ENCODE measurements at regions not wholly inside any gene's neighbourhood (a gene's known extent, or its start where the extent isn't known, plus 50 kb on each side); places are given as distances from the start of the nearest gene placed in this dataset.

DNA sequence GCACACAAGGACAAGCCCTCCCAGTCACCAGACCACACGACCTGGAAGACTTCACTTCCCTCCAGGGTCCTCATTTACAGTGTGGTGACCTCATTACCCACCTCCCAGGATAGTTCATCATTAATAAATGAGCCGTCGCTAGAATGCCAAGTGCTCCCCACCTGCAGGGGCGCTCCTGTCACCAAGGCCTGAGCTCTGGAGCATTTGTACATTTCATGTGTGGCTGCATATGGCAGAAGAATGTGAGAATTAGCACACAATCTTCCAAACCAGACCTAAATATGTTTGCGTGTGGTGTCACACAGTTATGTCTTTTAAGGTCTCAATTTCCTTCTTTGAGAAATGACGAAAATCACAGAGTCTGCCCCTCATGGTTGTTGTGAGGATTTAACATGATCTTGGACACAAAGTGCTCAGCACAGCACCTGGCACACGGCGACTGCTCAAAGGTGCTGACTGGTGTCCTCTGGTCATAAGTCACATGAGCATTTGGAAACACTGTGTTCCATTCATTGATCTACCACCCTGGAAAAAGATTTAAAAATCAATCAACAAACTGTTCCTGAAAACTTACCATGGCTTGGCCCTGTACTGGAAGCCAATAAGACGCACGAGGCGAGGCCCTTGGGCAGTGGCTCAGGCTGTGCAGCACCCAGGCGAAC, 150.6 kb upstream of the SPACA7 start:
- 74% methylated on average over 9 of the region's 12 CpGs for WGBS
- Histone ChIP-seq H3K4me3 (no peak overlapping the region), H3K9me3 (no peaks in the 10 kb centered on the region), H3K4me1 (no peaks in the 10 kb centered on the region), H3K36me3 (no peaks in the 10 kb centered on the region), H3K27me3 (peaks cover 0 to 30% (median 0%) of the 10 kb centered on the region in 4 donors), H3K27ac (replicated peaks in 1 of 4) (no peak overlapping the region)
- intact Hi-C loops (cut with DNase I) = no loop called here
- no peak for TF ChIP-seq EP300 (IDR thresholded peaks at IDR 0.05)
- TF ChIP-seq, protein P1, sequence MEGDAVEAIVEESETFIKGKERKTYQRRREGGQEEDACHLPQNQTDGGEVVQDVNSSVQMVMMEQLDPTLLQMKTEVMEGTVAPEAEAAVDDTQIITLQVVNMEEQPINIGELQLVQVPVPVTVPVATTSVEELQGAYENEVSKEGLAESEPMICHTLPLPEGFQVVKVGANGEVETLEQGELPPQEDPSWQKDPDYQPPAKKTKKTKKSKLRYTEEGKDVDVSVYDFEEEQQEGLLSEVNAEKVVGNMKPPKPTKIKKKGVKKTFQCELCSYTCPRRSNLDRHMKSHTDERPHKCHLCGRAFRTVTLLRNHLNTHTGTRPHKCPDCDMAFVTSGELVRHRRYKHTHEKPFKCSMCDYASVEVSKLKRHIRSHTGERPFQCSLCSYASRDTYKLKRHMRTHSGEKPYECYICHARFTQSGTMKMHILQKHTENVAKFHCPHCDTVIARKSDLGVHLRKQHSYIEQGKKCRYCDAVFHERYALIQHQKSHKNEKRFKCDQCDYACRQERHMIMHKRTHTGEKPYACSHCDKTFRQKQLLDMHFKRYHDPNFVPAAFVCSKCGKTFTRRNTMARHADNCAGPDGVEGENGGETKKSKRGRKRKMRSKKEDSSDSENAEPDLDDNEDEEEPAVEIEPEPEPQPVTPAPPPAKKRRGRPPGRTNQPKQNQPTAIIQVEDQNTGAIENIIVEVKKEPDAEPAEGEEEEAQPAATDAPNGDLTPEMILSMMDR (IDR thresholded peaks at IDR 0.05) = no peak
- TF ChIP-seq POLR2A (IDR thresholded peaks at IDR 0.05; ENCODE audit: low read depth) = no peak
- TF ChIP-seq POLR2AphosphoS5 (IDR thresholded peaks at IDR 0.05) = no peak
- DNase-seq (ENCODE audit: extremely low spot score) = no peak

DNA sequence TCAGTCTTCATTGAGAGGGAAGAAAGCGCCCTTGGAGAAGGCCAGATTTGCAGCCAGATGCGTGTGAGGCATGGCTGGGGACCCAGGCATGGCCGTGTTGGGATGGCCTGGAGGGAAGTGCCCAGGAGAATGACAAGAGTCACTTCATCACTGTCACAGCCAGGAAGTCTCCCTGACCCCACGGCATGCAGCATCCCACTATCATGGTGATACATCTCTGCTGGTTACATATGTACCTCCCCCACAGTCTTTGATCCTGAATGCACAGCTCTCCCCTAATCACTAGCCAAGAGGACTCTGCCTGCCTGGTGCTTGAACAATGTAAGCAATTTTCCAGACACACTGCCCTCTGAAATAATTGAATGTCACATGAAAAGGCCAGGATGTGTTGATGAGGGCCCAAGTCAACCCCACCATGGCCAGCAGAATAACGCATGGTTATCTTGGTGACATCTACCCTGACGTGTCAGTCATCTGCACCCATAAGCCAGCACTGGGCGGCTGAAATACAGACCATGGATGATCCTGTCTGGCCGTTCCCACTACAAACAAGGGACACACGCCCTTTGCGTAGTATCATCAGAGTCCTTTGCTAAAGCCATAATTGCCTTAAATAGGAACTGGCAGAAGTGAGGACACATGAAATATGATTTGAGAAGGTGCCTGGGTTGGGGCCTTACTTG, 149.7 kb upstream of the SPACA7 start:
- no peak for TF ChIP-seq POLR2AphosphoS5 (IDR thresholded peaks at IDR 0.05)
- TF ChIP-seq POLR2A (IDR thresholded peaks at IDR 0.05; ENCODE audit: low read depth) = no peak
- no peak for TF ChIP-seq EP300 (IDR thresholded peaks at IDR 0.05)
- TF ChIP-seq, protein P1 (IDR thresholded peaks at IDR 0.05) = no peak
- Histone ChIP-seq H3K9me3 (no peaks in the 10 kb centered on the region), H3K36me3 (no peaks in the 10 kb centered on the region), H3K4me1 (no peaks in the 10 kb centered on the region), H3K27ac (replicated peaks in 1 of 4) (no peak overlapping the region), H3K27me3 (peaks cover 0 to 27% (median 0%) of the 10 kb centered on the region in 4 donors), H3K4me3 (no peak overlapping the region)
- 67% methylated on average over 10 of the region's 10 CpGs for WGBS
- intact Hi-C loops (cut with DNase I) = no loop called here
- no peak for DNase-seq (ENCODE audit: extremely low spot score)

DNA sequence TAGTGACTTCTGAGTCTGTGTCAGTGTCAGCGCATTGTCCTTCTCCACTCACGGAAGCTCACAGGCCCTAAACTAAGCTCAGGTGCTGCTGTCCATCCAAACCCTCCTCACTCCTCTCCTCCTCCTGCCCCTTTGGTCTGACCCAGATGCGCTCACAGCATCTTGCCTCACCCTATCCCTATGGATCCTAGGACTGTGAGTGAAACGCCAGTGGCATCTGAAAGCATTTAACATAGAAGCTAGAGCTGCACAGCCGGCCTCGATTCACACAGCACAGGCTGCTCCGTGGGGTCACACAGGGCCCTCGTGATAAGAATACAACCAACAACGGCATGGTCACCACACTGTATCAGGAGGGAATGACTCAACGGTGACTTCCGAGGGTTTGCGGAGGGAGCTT, 149.1 kb upstream of the SPACA7 start:
- intact Hi-C loops (cut with DNase I) = no loop called here
- TF ChIP-seq POLR2AphosphoS5 (IDR thresholded peaks at IDR 0.05) = no peak
- no peak for TF ChIP-seq EP300 (IDR thresholded peaks at IDR 0.05)
- no peaks in the 10 kb centered on the region for H3K36me3 ChIP-seq
- H3K27ac ChIP-seq (replicated peaks in 1 of 4) = no peak overlapping the region
- H3K9me3 ChIP-seq = no peaks in the 10 kb centered on the region
- no peak overlapping the region for H3K4me3 ChIP-seq
- WGBS = 89% methylated on average over 12 of the region's 12 CpGs
- H3K4me1 ChIP-seq = no peaks in the 10 kb centered on the region
- H3K27me3 ChIP-seq = peaks cover 0 to 24% (median 0%) of the 10 kb centered on the region in 4 donors
- no peak for DNase-seq (ENCODE audit: extremely low spot score)

DNA sequence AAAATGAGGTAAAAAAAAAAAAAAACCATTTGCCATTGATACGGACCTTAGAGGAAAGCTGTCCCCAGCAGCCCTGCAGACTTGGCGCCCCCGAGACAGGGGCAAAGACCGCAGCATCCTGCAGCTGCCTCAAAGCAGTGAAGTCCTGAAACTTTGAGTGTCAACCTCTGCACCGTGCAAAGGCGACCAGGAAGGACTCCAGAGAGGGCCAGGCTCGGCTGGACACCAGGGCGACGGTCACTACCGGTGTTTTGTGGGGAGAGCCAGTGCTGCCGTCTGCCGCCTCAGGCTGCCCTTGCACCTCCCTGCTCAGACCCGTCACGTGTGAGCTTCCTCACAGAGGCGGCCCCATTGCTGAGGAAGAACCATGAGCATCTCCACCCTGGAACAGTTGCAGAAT, 146.7 kb upstream of the SPACA7 start:
- WGBS = 78% methylated on average over 12 of the region's 15 CpGs
- TF ChIP-seq POLR2AphosphoS5 (IDR thresholded peaks at IDR 0.05) (no peak), POLR2A (IDR thresholded peaks at IDR 0.05; ENCODE audit: low read depth) (no peak), EP300 (IDR thresholded peaks at IDR 0.05) (no peak)
- TF ChIP-seq, protein P1 (IDR thresholded peaks at IDR 0.05) = no peak
- Histone ChIP-seq H3K27ac (replicated peaks in 1 of 4) (no peak overlapping the region), H3K4me3 (no peak overlapping the region), H3K36me3 (no peaks in the 10 kb centered on the region), H3K27me3 (peaks cover 0 to 36% (median 0%) of the 10 kb centered on the region in 4 donors), H3K9me3 (no peaks in the 10 kb centered on the region), H3K4me1 (no peaks in the 10 kb centered on the region)
- no peak for DNase-seq (ENCODE audit: extremely low spot score)
- intact Hi-C loops (cut with DNase I) = no loop called here

DNA sequence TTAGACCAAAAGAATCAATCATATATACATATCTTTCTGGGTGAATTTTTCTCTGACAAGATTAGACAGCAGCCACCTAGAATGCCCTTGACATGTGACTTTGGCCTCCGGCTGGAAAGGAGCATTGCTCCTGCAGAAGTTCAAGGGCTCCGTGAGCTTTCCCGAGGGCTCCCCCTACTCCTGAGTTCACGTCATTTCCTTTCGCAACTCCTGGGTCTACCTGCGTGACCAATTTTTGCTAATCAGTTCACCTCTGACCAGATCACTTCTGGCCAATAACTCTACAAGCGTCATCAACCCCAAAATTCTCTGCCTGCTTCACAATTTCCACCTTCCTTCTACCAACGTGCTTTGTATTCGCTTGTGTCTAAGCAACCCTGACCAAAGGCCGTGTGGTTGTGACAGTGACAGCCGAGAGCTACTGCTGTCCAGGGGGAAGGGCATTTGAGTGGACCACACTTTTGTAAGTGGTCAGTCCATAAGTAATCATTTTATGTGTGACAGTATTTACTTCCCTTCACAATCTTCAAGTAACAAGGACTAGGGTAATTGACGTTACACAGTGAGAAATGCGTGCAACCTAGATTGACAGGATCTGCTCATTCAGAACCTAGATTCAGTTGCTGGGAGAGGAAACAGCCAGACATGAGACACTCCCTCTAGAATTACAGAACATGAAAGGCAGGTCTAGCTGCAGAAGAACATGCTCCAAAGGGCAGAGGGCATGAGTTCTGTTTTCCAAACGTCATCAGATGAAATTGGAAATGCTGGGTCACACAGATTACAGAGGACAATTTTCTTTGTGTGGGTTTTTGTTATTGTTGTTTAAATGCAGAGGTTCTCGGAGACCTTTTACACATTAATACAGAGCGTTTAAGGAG, 145.9 kb upstream of the SPACA7 start:
- H3K9me3 ChIP-seq = no peaks in the 10 kb centered on the region
- 73% methylated on average over 16 of the region's 16 CpGs for WGBS
- H3K4me1 ChIP-seq = no peaks in the 10 kb centered on the region
- intact Hi-C loops (cut with DNase I) = no loop called here
- DNase-seq (ENCODE audit: extremely low spot score) = no peak
- TF ChIP-seq POLR2A (IDR thresholded peaks at IDR 0.05; ENCODE audit: low read depth) = no peak
- TF ChIP-seq, protein P1 (IDR thresholded peaks at IDR 0.05) = no peak
- TF ChIP-seq POLR2AphosphoS5 (IDR thresholded peaks at IDR 0.05) = no peak
- no peak for TF ChIP-seq EP300 (IDR thresholded peaks at IDR 0.05)
- no peaks in the 10 kb centered on the region for H3K36me3 ChIP-seq
- H3K27ac ChIP-seq (replicated peaks in 1 of 4) = no peak overlapping the region
- H3K4me3 ChIP-seq = no peak overlapping the region
- H3K27me3 ChIP-seq = peaks cover 0 to 44% (median 0%) of the 10 kb centered on the region in 4 donors

All from esophagus muscularis mucosa (tissue), 4 donors.